GM19240 (cell line): ENCODE measurements at regions not wholly inside any gene's neighbourhood (a gene's known extent, or its start where the extent isn't known, plus 50 kb on each side); places are given as distances from the start of the nearest gene placed in this dataset.

Source experiments
- DNase-seq: peaks from one replicate; pipeline ENCODE4 v3.0.0; 2011; ENCODE audit warnings: low spot score; ENCODE audit not compliant: insufficient read length

GRCh38 chr2:175568109-175568730, 386.7 kb upstream of the ATP5MC3 start:
- no peak for DNase-seq

- no peak for DNase-seq
These were observed 386.0 kb upstream of the ATP5MC3 start for GRCh38 chr2:175567435-175568061.

- DNase-seq = no peak
These were observed 379.1 kb upstream of the ATP5MC3 start for GRCh38 chr2:175560521-175561169.

- DNase-seq = no peak
These were observed 378.1 kb upstream of the ATP5MC3 start for GRCh38 chr2:175559613-175560012.

GRCh38 chr2:175557810-175558377, 376.4 kb upstream of the ATP5MC3 start:
- DNase-seq = no peak

- no peak for DNase-seq
These were observed 372.4 kb upstream of the ATP5MC3 start for GRCh38 chr2:175553910-175554309.

- DNase-seq = no peak
These were observed 371.4 kb upstream of the ATP5MC3 start for GRCh38 chr2:175552902-175553301.

GRCh38 chr2:175540421-175540820, 358.9 kb upstream of the ATP5MC3 start:
- no peak for DNase-seq

GRCh38 chr2:175539122-175539521, 357.6 kb upstream of the ATP5MC3 start:
- no peak for DNase-seq

- no peak for DNase-seq
These were observed 354.5 kb upstream of the ATP5MC3 start for GRCh38 chr2:175536059-175536458.

GRCh38 chr2:175535631-175536030, 354.1 kb upstream of the ATP5MC3 start:
- DNase-seq = no peak

- no peak for DNase-seq
These were observed 344.5 kb upstream of the ATP5MC3 start for GRCh38 chr2:175525975-175526374.

- no peak for DNase-seq
These were observed 341.5 kb upstream of the ATP5MC3 start for GRCh38 chr2:175523001-175523400.

- DNase-seq = no peak
These were observed 336.7 kb upstream of the ATP5MC3 start for GRCh38 chr2:175518206-175518605.

- DNase-seq = no peak
These were observed 335.0 kb upstream of the ATP5MC3 start for GRCh38 chr2:175516555-175516954.

- no peak for DNase-seq
These were observed 318.7 kb upstream of the ATP5MC3 start for GRCh38 chr2:175500255-175500654.

GRCh38 chr2:175490360-175490791, 308.9 kb upstream of the ATP5MC3 start:
- DNase-seq = no peak

GRCh38 chr2:175478096-175478768, 296.7 kb upstream of the ATP5MC3 start:
- DNase-seq = no peak

- no peak for DNase-seq
These were observed 295.4 kb upstream of the ATP5MC3 start for GRCh38 chr2:175476948-175477347.

- DNase-seq = no peak
These were observed 294.9 kb upstream of the ATP5MC3 start for GRCh38 chr2:175476374-175476773.

GRCh38 chr2:175475130-175475529, 293.6 kb upstream of the ATP5MC3 start:
- DNase-seq = no peak
